ENCODE measurements at regions not wholly inside any gene's neighbourhood (a gene's known extent, or its start where the extent isn't known, plus 50 kb on each side); places are given as distances from the start of the nearest gene placed in this dataset.

DNA sequence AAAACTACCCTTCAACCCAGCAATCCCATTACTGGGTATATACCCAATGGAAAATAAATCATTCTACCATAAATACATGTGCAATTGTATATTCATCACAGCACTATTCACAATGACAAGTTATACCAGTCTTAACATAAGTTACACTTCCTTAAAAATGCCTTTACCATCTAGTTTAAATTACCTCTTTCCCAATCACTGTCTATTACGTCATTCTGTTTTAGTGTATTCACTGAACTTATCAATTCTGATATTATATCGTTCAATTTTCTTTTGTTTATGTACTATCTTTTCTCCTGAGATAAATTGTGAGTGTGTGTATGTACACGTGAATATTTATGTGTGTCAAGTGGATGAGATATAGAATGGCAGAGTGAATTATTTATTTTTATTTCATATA is 1416.8 kb downstream of the OLFM4 start:
- Mint-ChIP-seq H3K27ac (ENCODE audit: unreplicated experiment) (no peak overlapping the region), H3K27me3 (ENCODE audit: low read depth) (no peaks in the 10 kb centered on the region), H3K4me1 (no peaks in the 10 kb centered on the region), H3K36me3 (ENCODE audit: low read depth) (no peaks in the 10 kb centered on the region), H3K4me3 (no peak overlapping the region), H3K9me3 (peaks cover 3% of the 10 kb centered on the region)
- DNase-seq (ENCODE audit: low read depth, low spot score), result no peak
- TF ChIP-seq, protein P1, sequence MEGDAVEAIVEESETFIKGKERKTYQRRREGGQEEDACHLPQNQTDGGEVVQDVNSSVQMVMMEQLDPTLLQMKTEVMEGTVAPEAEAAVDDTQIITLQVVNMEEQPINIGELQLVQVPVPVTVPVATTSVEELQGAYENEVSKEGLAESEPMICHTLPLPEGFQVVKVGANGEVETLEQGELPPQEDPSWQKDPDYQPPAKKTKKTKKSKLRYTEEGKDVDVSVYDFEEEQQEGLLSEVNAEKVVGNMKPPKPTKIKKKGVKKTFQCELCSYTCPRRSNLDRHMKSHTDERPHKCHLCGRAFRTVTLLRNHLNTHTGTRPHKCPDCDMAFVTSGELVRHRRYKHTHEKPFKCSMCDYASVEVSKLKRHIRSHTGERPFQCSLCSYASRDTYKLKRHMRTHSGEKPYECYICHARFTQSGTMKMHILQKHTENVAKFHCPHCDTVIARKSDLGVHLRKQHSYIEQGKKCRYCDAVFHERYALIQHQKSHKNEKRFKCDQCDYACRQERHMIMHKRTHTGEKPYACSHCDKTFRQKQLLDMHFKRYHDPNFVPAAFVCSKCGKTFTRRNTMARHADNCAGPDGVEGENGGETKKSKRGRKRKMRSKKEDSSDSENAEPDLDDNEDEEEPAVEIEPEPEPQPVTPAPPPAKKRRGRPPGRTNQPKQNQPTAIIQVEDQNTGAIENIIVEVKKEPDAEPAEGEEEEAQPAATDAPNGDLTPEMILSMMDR (conservative IDR thresholded peaks at IDR 0.05), result no peak

DNA sequence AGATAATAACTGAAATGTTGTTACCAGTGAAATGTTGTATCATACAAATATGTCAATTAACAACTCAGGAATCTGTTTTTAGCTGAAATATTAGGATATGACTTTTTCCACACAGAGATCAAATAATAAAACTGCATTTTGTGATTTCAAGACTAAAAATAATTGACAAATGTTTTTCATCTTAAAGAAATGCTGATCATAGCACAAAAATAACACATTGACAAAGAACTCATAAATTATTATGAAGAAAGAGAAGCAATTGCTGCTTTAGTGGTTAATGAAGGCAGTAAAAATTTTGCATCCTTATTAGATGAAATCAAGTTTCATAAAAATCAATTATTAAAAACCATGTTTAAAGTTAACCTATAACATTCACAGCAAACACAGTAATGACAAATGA is 1417.3 kb downstream of the OLFM4 start:
- H3K4me1 Mint-ChIP-seq, result no peaks in the 10 kb centered on the region
- DNase-seq (ENCODE audit: low read depth, low spot score), result no peak
- TF ChIP-seq, protein P1 (conservative IDR thresholded peaks at IDR 0.05), result no peak
- no peak overlapping the region for H3K27ac Mint-ChIP-seq (ENCODE audit: unreplicated experiment)
- H3K36me3 Mint-ChIP-seq (ENCODE audit: low read depth), result no peaks in the 10 kb centered on the region
- H3K9me3 Mint-ChIP-seq, result peaks cover 3% of the 10 kb centered on the region
- no peaks in the 10 kb centered on the region for H3K27me3 Mint-ChIP-seq (ENCODE audit: low read depth)
- H3K4me3 Mint-ChIP-seq, result no peak overlapping the region

DNA sequence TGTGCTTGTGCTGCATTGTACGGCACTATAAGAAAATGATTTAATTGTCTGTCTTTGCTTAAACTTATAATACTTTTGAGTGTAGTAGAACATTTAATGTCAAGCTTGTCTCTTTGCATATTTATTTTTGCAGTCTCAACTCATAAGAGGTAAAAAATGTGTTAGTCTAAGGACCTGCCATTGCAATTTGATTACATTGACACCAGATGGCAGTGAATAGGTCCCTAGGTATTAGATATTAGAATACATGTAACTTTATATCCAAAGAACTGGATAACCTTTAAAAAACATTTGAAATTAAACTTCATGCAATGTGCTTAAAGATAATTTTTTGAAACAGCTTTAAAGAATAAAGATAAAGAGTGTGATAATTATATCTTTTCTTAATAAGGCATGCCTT is 1421.3 kb downstream of the OLFM4 start:
- Mint-ChIP-seq H3K27me3 (ENCODE audit: low read depth) (no peaks in the 10 kb centered on the region), H3K36me3 (ENCODE audit: low read depth) (no peaks in the 10 kb centered on the region), H3K4me3 (no peak overlapping the region), H3K4me1 (no peaks in the 10 kb centered on the region), H3K9me3 (peaks cover 7% of the 10 kb centered on the region), H3K27ac (ENCODE audit: unreplicated experiment) (no peak overlapping the region)
- TF ChIP-seq, protein P1 (conservative IDR thresholded peaks at IDR 0.05), result peak; percentile 58
- no peak for DNase-seq (ENCODE audit: low read depth, low spot score)

GRCh38 chr13:54484166-54484565 is 1455.6 kb downstream of the OLFM4 start:
- peaks cover 4% of the 10 kb centered on the region for H3K9me3 Mint-ChIP-seq
- DNase-seq (ENCODE audit: low read depth, low spot score), result no peak
- no peak overlapping the region for H3K27ac Mint-ChIP-seq (ENCODE audit: unreplicated experiment)
- H3K27me3 Mint-ChIP-seq (ENCODE audit: low read depth), result no peaks in the 10 kb centered on the region
- H3K4me3 Mint-ChIP-seq, result no peak overlapping the region
- no peaks in the 10 kb centered on the region for H3K4me1 Mint-ChIP-seq
- TF ChIP-seq, protein P1 (conservative IDR thresholded peaks at IDR 0.05), result no peak
- no peaks in the 10 kb centered on the region for H3K36me3 Mint-ChIP-seq (ENCODE audit: low read depth)

DNA sequence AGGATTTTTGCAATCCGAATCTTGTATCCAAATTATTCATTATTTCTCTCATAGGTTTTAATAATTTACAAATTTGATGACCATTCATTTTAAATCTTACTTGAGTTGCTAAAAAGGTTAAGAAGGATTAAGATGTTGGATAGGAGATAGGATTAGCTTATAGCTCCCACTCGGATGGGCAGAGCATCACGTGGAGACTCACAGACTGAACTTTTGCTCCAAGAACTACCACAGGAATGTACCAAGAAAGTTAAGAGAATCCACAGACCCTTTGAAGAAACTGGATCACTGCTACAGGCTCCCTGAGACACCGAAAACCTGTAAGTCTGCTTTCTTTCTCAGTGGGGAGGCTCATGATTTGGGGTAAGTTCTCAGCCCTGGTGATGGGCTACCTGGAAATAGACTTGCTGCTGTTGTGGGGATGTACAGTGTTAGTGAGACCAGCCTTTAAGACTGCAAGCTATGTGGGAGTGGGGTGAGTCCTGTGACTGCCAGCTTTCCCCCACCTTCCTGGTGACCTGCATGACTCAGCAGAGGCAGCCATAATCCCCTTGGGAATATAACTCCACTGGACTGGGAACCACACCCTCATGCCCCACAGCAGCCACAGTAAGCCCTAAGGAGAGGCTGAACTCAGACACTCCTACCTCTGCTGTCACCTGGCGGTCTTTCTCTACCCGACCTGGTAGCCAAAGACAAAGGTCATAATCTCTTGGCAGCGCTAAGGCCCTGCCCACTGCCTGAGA is 1458.0 kb downstream of the OLFM4 start:
- Mint-ChIP-seq H3K4me3 (no peak overlapping the region), H3K9me3 (peaks cover 11% of the 10 kb centered on the region), H3K36me3 (ENCODE audit: low read depth) (no peaks in the 10 kb centered on the region), H3K27me3 (ENCODE audit: low read depth) (no peaks in the 10 kb centered on the region), H3K4me1 (no peaks in the 10 kb centered on the region), H3K27ac (ENCODE audit: unreplicated experiment) (no peak overlapping the region)
- TF ChIP-seq, protein P1 (conservative IDR thresholded peaks at IDR 0.05), result no peak
- no peak for DNase-seq (ENCODE audit: low read depth, low spot score)

Data from neural crest cell (in vitro differentiated cells).